ENCODE measurements at regions not wholly inside any gene's neighbourhood (a gene's known extent, or its start where the extent isn't known, plus 50 kb on each side); places are given as distances from the start of the nearest gene placed in this dataset.

DNA sequence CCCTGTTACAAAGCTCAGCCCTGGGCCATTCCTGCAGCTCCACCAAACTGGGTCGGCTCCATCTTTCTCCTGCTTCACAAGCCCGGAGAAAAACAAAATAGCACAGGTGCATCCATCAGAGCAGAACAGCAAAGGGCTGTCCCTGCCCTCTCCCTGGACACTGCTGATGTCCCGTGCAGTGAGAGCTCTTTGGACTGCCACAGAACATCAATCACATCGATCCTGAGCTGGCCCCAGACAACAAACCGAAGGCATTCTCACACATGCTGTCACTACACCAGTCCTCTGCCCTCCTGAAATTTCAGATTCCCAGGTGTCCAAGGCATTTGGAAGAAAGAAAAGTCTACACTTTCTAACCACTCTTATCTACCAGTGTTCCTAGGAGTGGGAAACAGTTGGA, 427.1 kb upstream of the ZMIZ1 start:
- no peaks in the 10 kb centered on the region for H3K9me2 ChIP-seq (ENCODE audit: insufficient read depth)
- DNase-seq (ENCODE audit: low read depth, low spot score): no peak
- no peak overlapping the region for H3K4me3 ChIP-seq (replicated peaks in 1 of 2; ENCODE audit: low read depth in 1 of 2, low read length in 2 of 2)
- H3K27ac ChIP-seq (ENCODE audit: low read depth, low read length): no peak overlapping the region
- H3K27me3 ChIP-seq (ENCODE audit: insufficient read depth, low read length): 0 out of 2 replicates have a peak, but pooled peaks cover 2% of the 10 kb centered on the region
- H3K36me3 ChIP-seq (ENCODE audit: control insufficient read depth in 1 of 2, insufficient read depth in 2 of 2, low read length in 2 of 2): no peaks in the 10 kb centered on the region
- BruUV-seq (replicated peaks): no TSS peak
- CTCF ChIA-PET: interaction anchor here (1.5 kb wide), 1 partner anchor 16 kb away, joined by 5 read pairs; no protein-coding TSS in a partner anchor
- no peak for ATAC-seq
- RAD21 ChIA-PET (ENCODE audit: low non-redundant PET in 1 of 2, low total read pairs in 2 of 2, uncharacterized antibody in 2 of 2, unreplicated experiment in 2 of 2): no interaction called here
- H4K20me1 ChIP-seq (ENCODE audit: insufficient read depth): no peaks in the 10 kb centered on the region
- H3K9me3 ChIP-seq (ENCODE audit: control insufficient read depth in 1 of 2, insufficient read depth in 1 of 2, low read depth in 1 of 2, low read length in 2 of 2): no peaks in the 10 kb centered on the region
- intact Hi-C loops (cut with micrococcal nuclease): no loop called here
- TF ChIP-seq EGR1 (IDR thresholded peaks at IDR 0.05; ENCODE audit: low read depth) (no peak), ELF1 (IDR thresholded peaks at IDR 0.05; ENCODE audit: borderline replicate concordance, low read depth) (no peak), JUND (IDR thresholded peaks at IDR 0.05) (no peak), YY1 (IDR thresholded peaks at IDR 0.05; ENCODE audit: extremely low read depth, insufficient replicate concordance, low read depth, low read length) (no peak), SIN3A (IDR thresholded peaks at IDR 0.05; ENCODE audit: low read depth) (no peak), ZFX (IDR thresholded peaks at IDR 0.05) (no peak), CEBPB (IDR thresholded peaks at IDR 0.05; ENCODE audit: low read depth) (no peak), CBX3 (IDR thresholded peaks at IDR 0.05; ENCODE audit: low read depth) (no peak), RAD21 (IDR thresholded peaks at IDR 0.05; ENCODE audit: low read depth) (no peak), EZH2phosphoT487 (IDR thresholded peaks at IDR 0.05; ENCODE audit: borderline replicate concordance) (no peak)
- TF ChIP-seq, protein P1, sequence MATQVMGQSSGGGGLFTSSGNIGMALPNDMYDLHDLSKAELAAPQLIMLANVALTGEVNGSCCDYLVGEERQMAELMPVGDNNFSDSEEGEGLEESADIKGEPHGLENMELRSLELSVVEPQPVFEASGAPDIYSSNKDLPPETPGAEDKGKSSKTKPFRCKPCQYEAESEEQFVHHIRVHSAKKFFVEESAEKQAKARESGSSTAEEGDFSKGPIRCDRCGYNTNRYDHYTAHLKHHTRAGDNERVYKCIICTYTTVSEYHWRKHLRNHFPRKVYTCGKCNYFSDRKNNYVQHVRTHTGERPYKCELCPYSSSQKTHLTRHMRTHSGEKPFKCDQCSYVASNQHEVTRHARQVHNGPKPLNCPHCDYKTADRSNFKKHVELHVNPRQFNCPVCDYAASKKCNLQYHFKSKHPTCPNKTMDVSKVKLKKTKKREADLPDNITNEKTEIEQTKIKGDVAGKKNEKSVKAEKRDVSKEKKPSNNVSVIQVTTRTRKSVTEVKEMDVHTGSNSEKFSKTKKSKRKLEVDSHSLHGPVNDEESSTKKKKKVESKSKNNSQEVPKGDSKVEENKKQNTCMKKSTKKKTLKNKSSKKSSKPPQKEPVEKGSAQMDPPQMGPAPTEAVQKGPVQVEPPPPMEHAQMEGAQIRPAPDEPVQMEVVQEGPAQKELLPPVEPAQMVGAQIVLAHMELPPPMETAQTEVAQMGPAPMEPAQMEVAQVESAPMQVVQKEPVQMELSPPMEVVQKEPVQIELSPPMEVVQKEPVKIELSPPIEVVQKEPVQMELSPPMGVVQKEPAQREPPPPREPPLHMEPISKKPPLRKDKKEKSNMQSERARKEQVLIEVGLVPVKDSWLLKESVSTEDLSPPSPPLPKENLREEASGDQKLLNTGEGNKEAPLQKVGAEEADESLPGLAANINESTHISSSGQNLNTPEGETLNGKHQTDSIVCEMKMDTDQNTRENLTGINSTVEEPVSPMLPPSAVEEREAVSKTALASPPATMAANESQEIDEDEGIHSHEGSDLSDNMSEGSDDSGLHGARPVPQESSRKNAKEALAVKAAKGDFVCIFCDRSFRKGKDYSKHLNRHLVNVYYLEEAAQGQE (IDR thresholded peaks at IDR 0.05; ENCODE audit: low read depth): no peak
- POLR2A ChIA-PET: no interaction called here
- no peak overlapping the region for H3K9ac ChIP-seq (ENCODE audit: low read length)
- H2AFZ ChIP-seq (ENCODE audit: low read depth, low read length, poor library complexity, severe bottlenecking): no peak overlapping the region
- H3K79me2 ChIP-seq (ENCODE audit: insufficient read depth, low read length): no peaks in the 10 kb centered on the region
- no peak overlapping the region for H3K4me2 ChIP-seq (ENCODE audit: low read length)
- H3K4me1 ChIP-seq (ENCODE audit: control insufficient read depth in 1 of 2, insufficient read depth in 2 of 2, low read length in 2 of 2): no peaks in the 10 kb centered on the region

Measured in HCT116 (cell line).